Activated CD4-positive, alpha-beta T cell treated with anti-CD3 and anti-CD28 coated beads for 4 hours (primary cell): ENCODE measurements at regions not wholly inside any gene's neighbourhood (a gene's known extent, or its start where the extent isn't known, plus 50 kb on each side); places are given as distances from the start of the nearest gene placed in this dataset.

Experiments used
- DNase-seq, 2 donors: peaks; one replicate each; pipeline ENCODE4 v3.0.0-alpha.2; 2020

- DNase-seq, result no peak
These were observed 365.9 kb upstream of the ERCC4 start for GRCh38 chr16:13554005-13554404.

DNA sequence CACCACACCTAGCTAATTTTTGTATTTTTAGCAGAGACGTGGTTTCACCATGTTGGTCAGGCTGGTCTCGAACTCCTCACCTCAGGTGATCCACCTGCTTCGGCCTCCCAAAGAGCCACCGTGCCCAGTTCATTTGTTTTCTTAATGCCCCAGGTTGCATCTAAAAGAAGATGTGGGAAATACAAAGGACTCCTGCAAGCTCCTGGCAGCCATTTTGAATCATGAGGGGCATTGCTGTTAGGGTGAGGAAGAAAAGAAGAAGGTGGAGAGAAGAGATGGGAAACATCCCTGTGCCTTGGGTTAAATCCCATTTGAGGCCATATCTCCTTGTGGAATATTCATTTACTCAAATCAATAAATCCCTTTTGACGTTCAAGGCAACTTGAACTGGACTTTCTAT is 365.3 kb upstream of the ERCC4 start:
- no peak for DNase-seq

DNA sequence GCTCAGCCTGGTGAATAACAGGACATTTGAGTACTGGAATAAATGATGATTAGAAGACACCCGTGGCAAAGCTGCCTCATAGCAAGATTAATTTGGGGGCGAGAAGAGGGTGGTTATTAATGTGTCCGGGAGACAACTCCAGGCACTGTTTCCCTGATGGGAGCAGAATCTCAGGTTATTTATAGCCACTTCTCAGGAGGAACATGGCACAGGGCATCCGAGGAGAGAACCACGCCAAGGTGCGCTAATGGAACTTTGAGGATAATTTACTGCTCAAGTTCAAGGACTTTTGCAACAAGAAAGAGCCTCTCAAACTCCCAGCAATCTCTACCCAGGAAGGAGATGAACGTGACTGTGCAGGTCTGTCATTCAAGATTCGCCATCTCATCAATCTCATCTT is 362.5 kb upstream of the ERCC4 start:
- no peak for DNase-seq

GRCh38 chr16:13558752-13559151 is 361.2 kb upstream of the ERCC4 start:
- no peak for DNase-seq

DNA sequence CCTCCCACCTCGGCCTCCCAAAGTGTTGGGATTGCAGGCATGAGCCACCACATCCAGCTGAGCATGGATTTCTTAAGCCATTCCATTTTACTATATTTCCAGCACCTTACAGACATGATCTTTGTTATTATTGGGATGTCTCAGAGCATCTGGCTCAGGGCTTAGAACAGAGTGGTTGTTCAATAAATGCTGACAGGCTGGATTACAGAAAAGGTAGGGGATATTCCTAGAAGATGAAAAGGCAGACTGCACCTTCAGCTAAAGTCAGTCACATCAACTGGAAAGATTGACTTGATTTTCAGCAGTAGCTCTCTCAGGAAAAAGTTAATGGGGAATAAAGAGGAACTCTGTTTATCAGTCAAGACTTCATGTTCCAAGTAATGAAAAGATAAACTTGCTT is 360.3 kb upstream of the ERCC4 start:
- DNase-seq, result no peak

- no peak for DNase-seq
These were observed 359.8 kb upstream of the ERCC4 start for GRCh38 chr16:13560151-13560550.

GRCh38 chr16:13561291-13562070 is 358.5 kb upstream of the ERCC4 start:
- DNase-seq, result no peak

GRCh38 chr16:13568803-13569202 is 351.2 kb upstream of the ERCC4 start:
- no peak for DNase-seq

DNA sequence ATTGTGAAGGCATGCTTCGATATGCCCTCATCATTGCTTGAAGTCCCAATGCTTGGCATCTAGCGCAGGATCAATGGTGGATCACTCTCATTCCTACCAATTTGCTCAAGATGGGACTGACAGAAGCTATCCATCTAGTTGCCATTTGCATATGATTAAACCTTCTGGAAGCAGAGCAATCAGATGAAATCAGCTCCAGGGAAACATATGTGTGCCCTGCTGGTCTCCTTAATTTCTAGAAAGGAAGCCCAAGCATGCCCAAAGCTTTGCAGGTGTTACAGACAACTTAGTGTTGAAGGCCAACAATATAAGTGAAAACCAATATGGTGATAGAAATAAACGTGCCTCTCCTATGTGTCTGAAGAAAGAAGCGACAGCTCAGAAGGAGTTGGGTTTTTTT is 350.0 kb upstream of the ERCC4 start:
- DNase-seq, result no peak

DNA sequence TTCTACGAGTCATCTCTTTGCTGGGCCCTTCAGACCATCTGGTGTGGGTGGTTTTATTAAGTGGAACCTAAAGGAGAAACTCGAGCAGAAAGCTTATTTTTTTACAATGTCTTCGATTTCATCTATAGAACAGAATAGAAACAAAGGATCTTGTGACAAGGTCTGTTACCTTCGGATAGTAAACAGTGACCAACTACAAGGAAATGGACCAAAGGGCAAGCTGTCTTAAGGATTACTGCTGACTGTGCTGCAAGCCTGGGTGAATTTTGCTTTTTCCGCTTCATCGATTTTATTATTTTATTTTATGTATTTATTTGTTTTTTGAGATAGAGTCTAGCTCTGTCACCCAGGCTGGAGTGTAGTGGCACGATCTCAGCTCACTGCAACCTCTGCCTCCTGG is 348.9 kb upstream of the ERCC4 start:
- DNase-seq, result no peak

GRCh38 chr16:13573903-13574302 is 346.1 kb upstream of the ERCC4 start:
- DNase-seq, result no peak

DNA sequence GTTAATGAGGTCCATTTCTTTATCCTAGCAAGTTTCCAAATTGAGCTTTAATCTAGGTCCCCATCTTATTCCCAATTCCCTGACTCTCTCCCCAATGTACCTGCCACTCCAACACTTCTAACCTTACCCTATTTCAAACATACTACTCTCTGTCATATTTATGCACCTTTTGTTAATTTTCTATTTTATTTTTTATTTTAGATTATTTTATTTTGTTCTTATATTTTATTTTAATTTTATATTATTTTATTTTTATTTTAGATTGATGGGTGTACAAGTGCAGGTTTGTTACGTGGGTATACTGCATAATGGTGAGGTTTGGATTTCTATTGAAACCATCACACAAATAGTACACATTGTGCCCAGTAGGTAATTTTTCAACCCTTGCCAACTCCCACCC is 333.9 kb upstream of the ERCC4 start:
- DNase-seq, result no peak

GRCh38 chr16:13587181-13587580 is 332.8 kb upstream of the ERCC4 start:
- DNase-seq, result no peak

- DNase-seq, result no peak
These were observed 325.1 kb upstream of the ERCC4 start for GRCh38 chr16:13594823-13595222.

DNA sequence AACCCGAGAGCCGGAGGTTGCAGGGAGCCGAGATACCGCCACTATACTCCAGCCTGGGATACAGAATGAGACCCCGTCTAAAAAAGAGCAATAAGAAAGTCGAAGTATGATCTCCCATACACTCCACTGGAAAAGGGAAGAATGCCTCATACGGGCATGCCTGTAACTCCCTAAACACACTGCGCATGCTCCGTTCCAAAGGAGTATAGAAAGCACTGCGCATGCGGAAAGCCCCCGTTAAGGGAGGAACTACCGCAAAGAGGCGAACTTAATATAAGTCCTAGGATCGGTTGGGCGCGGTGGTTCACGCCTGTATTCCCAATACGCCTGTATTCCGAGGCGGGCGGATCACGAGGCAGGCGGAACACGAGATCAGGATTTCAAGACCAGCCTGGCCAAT is 313.1 kb upstream of the ERCC4 start:
- DNase-seq, result no peak

DNA sequence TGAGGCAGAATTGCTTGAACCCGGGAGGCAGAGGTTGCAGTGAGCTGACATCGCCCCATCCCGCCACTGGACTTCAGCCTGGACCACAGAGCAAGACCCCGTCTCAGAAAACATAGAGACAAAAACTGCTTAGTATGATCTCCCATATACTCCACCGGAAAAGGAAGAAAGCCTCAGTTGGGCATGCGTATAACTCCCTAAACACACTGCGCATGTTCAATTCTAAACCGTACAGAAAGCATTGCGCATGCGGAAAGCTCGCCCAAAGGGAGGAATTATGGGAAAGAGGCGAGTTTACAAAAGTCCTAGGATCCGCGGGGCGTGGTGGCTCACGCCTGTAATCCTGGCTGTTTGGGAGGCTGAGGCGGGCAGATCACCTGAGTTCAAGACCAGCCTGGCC is 312.7 kb upstream of the ERCC4 start:
- DNase-seq, result no peak

DNA sequence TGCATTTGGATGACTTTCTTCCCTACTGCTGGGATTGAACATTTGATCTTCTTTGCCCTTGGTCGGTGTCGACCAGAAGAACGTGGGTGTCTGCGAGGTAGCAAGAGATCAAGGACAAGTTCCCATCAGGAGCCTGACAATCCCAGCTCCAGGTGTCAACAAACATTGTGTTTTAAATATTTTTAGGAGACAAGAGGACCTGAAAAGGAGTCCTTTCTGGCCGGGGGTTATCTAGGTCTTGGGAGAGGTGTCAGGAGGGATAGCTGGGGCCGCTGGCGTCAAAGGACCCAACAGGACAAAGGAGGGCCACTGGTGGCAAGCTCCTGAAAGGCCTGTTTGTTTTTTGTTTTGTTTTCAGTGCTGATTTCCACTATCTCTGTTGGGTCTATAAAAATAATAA is 308.4 kb upstream of the ERCC4 start:
- no peak for DNase-seq

DNA sequence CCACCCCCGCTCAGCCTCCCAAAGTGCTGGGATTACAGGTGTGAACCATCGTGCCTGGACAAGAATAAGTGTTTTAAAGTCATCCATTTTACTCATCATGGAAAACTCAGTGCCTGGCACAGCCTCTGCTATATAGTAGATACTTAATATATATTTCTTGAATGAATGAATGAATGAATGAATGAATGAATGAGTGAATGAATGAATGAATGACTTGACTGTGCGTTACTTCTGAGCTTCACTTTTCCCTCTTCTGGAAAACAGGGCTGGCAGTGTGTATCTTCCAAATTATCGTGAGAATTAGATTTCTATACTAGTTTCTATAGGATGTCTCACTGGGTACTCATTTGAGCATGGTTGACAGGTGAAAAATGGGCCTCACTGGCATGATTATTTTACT is 307.3 kb upstream of the ERCC4 start:
- DNase-seq, result no peak

- DNase-seq, result no peak
These were observed 306.8 kb upstream of the ERCC4 start for GRCh38 chr16:13613165-13613564.

- DNase-seq, result no peak
These were observed 298.3 kb upstream of the ERCC4 start for GRCh38 chr16:13621639-13622038.

- DNase-seq, result no peak
These were observed 291.8 kb upstream of the ERCC4 start for GRCh38 chr16:13628156-13628555.

- DNase-seq, result no peak
These were observed 290.2 kb upstream of the ERCC4 start for GRCh38 chr16:13629704-13630103.

- no peak for DNase-seq
These were observed 289.6 kb upstream of the ERCC4 start for GRCh38 chr16:13630374-13630773.

DNA sequence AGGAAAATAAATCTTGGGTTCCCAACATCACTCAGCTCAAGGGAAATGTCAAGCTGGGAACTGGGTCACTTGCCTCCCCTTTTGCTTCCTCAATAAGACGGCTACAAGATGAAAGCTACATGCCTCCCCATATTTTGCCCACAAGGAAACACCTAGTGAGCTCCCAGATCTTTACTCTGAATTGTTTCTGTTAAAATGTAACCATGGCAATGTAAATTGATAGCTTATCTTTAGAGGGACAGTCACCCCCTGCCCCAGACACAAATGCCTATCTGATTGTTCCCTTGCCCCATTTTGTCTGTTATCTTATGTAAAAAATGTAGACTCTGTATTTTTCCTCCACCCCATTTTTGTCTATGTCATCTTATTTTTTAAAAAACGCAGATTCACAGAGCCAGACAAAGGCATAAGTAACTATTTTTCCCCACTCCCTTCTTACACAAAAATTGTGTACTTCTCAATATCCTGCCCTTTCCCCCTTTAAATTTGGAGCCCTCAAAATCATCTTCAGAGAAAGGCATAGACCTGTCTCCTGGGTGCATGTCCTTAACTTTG is 288.7 kb upstream of the ERCC4 start:
- no peak for DNase-seq

- no peak for DNase-seq
These were observed 288.0 kb upstream of the ERCC4 start for GRCh38 chr16:13631916-13632315.
